MM.1S (cell line): ENCODE measurements at regions not wholly inside any gene's neighbourhood (a gene's known extent, or its start where the extent isn't known, plus 50 kb on each side); places are given as distances from the start of the nearest gene placed in this dataset.

ENCODE experiments used
- DNase-seq: peaks from one replicate; pipeline ENCODE4 v3.0.0-alpha.2; 2015
- H2AFZ ChIP-seq: fragments of 300-600 bp; sonication (generic); 2 replicates; pipeline ENCODE4 v1.6.0; 2016; ENCODE audit warnings: antibody characterized with exemption, low read length
- H3F3A ChIP-seq: fragments of 300-600 bp; sonication (generic); 2 replicates; pipeline ENCODE4 v1.6.1; 2016; ENCODE audit warnings: mild to moderate bottlenecking, antibody characterized with exemption, low read length, moderate library complexity, mixed read lengths; ENCODE audit not compliant: insufficient read depth
- H3K27ac ChIP-seq: fragments of 300-600 bp; sonication (generic); 2 replicates; pipeline ENCODE4 v1.5.1; 2016; ENCODE audit warnings: mild to moderate bottlenecking, low read length
- H3K27me3 ChIP-seq: fragments of 300-600 bp; sonication (generic); replicated peaks from 2 replicates; pipeline ENCODE4 v1.6.0; 2016; ENCODE audit warnings: low read length; ENCODE audit not compliant: insufficient read depth
- H3K36me3 ChIP-seq: fragments of 300-600 bp; sonication (generic); replicated peaks from 2 replicates; pipeline ENCODE4 v1.6.1; 2016; ENCODE audit warnings: mild to moderate bottlenecking, low read length, mixed read lengths; ENCODE audit not compliant: insufficient read depth
- H3K4me1 ChIP-seq: fragments of 300-600 bp; sonication (generic); 2 replicates; pipeline ENCODE4 v1.6.1; 2016; ENCODE audit warnings: low read length, mixed read lengths
- H3K4me2 ChIP-seq: fragments of 300-600 bp; sonication (generic); 2 replicates; pipeline ENCODE4 v1.6.0; 2016; ENCODE audit warnings: low read depth, low read length
- H3K4me3 ChIP-seq: fragments of 300-600 bp; sonication (generic); 2 replicates; pipeline ENCODE4 v1.5.1; 2016; ENCODE audit warnings: low read length, mixed read lengths
- H3K79me2 ChIP-seq: fragments of 300-600 bp; sonication (generic); 2 replicates; pipeline ENCODE4 v1.6.1; 2016; ENCODE audit warnings: mixed run types, low read length, mixed read lengths
- H3K9ac ChIP-seq: fragments of 300-600 bp; sonication (generic); 2 replicates; pipeline ENCODE4 v1.6.1; 2016; ENCODE audit warnings: low read length, mixed read lengths
- H3K9me2 ChIP-seq: fragments of 300-600 bp; sonication (generic); replicated peaks from 2 replicates; pipeline ENCODE4 v1.6.1; 2016; ENCODE audit warnings: mild to moderate bottlenecking, low read length, mixed read lengths; ENCODE audit not compliant: insufficient read depth
- H3K9me3 ChIP-seq: fragments of 300-600 bp; sonication (generic); replicated peaks from 2 replicates; pipeline ENCODE4 v1.6.1; 2016; ENCODE audit warnings: mild to moderate bottlenecking, low read length, mixed read lengths; ENCODE audit not compliant: insufficient read depth
- H4K20me1 ChIP-seq: fragments of 300-600 bp; sonication (generic); 2 replicates; pipeline ENCODE4 v1.6.1; 2016; ENCODE audit warnings: mild to moderate bottlenecking, low read length, moderate library complexity, mixed read lengths; ENCODE audit not compliant: insufficient read depth
- CTCF ChIP-seq: fragments of 300-600 bp; sonication (generic); IDR thresholded peaks from 2 replicates; pipeline ENCODE4 v1.5.1; 2016; ENCODE audit warnings: antibody characterized with exemption, low read length, mixed read lengths
- EZH2 ChIP-seq: fragments of 300-600 bp; sonication (generic); optimal IDR thresholded peaks from 2 replicates; pipeline ENCODE3; 2017; ENCODE audit warnings: low read depth, mild to moderate bottlenecking, antibody characterized with exemption, low read length, mixed read lengths
- EZH2phosphoT487 ChIP-seq: fragments of 300-600 bp; sonication (generic); IDR thresholded peaks from 2 replicates; pipeline ENCODE4 v1.6.1; 2018; ENCODE audit warnings: antibody characterized with exemption, low read length

GRCh38 chr6:6417475-6417874 lies 97.0 kb upstream of the F13A1 start:
- Histone ChIP-seq H3K4me1 (no peaks in the 10 kb centered on the region), H3K36me3 (no peaks in the 10 kb centered on the region), H2AFZ (no peak overlapping the region), H3K79me2 (no peaks in the 10 kb centered on the region), H3K9me2 (no peaks in the 10 kb centered on the region), H3K27me3 (no peaks in the 10 kb centered on the region), H3K4me2 (no peak overlapping the region), H4K20me1 (no peaks in the 10 kb centered on the region), H3K9ac (no peak overlapping the region), H3K4me3 (no peak overlapping the region), H3F3A (no peaks in the 10 kb centered on the region), H3K9me3 (no peaks in the 10 kb centered on the region), H3K27ac (no peak overlapping the region)
- TF ChIP-seq EZH2phosphoT487 (no peak), CTCF (no peak), EZH2 (no peak)
- DNase-seq = no peak

GRCh38 chr6:6418421-6418820 lies 98.0 kb upstream of the F13A1 start:
- no peaks in the 10 kb centered on the region for H3K4me1 ChIP-seq
- H3K27ac ChIP-seq = no peak overlapping the region
- H3K9ac ChIP-seq = no peak overlapping the region
- H3K9me2 ChIP-seq = no peaks in the 10 kb centered on the region
- H3K9me3 ChIP-seq = no peaks in the 10 kb centered on the region
- H3F3A ChIP-seq = no peaks in the 10 kb centered on the region
- no peaks in the 10 kb centered on the region for H4K20me1 ChIP-seq
- TF ChIP-seq EZH2 (no peak), CTCF (no peak), EZH2phosphoT487 (no peak)
- H2AFZ ChIP-seq = no peak overlapping the region
- H3K36me3 ChIP-seq = no peaks in the 10 kb centered on the region
- H3K79me2 ChIP-seq = no peaks in the 10 kb centered on the region
- no peak overlapping the region for H3K4me3 ChIP-seq
- no peak for DNase-seq
- no peaks in the 10 kb centered on the region for H3K27me3 ChIP-seq
- no peak overlapping the region for H3K4me2 ChIP-seq

- Histone ChIP-seq H3K4me2 (no peak overlapping the region), H3K27me3 (no peaks in the 10 kb centered on the region), H3K4me1 (no peaks in the 10 kb centered on the region), H3F3A (no peaks in the 10 kb centered on the region), H3K9me2 (no peaks in the 10 kb centered on the region), H3K9me3 (no peaks in the 10 kb centered on the region), H3K27ac (no peak overlapping the region), H3K4me3 (no peak overlapping the region), H3K36me3 (no peaks in the 10 kb centered on the region), H3K9ac (no peak overlapping the region), H2AFZ (no peak overlapping the region), H3K79me2 (no peaks in the 10 kb centered on the region), H4K20me1 (no peaks in the 10 kb centered on the region)
- no peak for DNase-seq
- TF ChIP-seq CTCF (no peak), EZH2 (no peak), EZH2phosphoT487 (no peak)
These were observed 99.6 kb upstream of the F13A1 start for GRCh38 chr6:6420107-6420506.

GRCh38 chr6:6434151-6434550 lies 113.7 kb upstream of the F13A1 start:
- no peaks in the 10 kb centered on the region for H3K27me3 ChIP-seq
- TF ChIP-seq CTCF (no peak), EZH2 (no peak), EZH2phosphoT487 (no peak)
- H3K27ac ChIP-seq = no peak overlapping the region
- no peak overlapping the region for H3K4me3 ChIP-seq
- H3K9ac ChIP-seq = no peak overlapping the region
- H3K36me3 ChIP-seq = no peaks in the 10 kb centered on the region
- no peaks in the 10 kb centered on the region for H4K20me1 ChIP-seq
- no peaks in the 10 kb centered on the region for H3K9me3 ChIP-seq
- no peak for DNase-seq
- H2AFZ ChIP-seq = no peak overlapping the region
- H3K4me2 ChIP-seq = no peak overlapping the region
- no peaks in the 10 kb centered on the region for H3K4me1 ChIP-seq
- H3K9me2 ChIP-seq = no peaks in the 10 kb centered on the region
- no peaks in the 10 kb centered on the region for H3K79me2 ChIP-seq
- H3F3A ChIP-seq = no peaks in the 10 kb centered on the region
